Activated CD8-positive, alpha-beta memory T cell treated with anti-CD3 and anti-CD28 coated beads, Interleukin-2, amount 50 U/mL, for 24 hours (primary cell): ENCODE measurements at regions not wholly inside any gene's neighbourhood (a gene's known extent, or its start where the extent isn't known, plus 50 kb on each side); places are given as distances from the start of the nearest gene placed in this dataset.
"Not testable (repeated sequence)": the region's sequence is repeated elsewhere in the genome, so short reads cannot be mapped to it uniquely, and the experiment has no call there.

Experiments used
- DNase-seq: peaks from one replicate; pipeline ENCODE4 v3.0.0-alpha.2; 2020; ENCODE audit errors: extremely low read depth

DNA sequence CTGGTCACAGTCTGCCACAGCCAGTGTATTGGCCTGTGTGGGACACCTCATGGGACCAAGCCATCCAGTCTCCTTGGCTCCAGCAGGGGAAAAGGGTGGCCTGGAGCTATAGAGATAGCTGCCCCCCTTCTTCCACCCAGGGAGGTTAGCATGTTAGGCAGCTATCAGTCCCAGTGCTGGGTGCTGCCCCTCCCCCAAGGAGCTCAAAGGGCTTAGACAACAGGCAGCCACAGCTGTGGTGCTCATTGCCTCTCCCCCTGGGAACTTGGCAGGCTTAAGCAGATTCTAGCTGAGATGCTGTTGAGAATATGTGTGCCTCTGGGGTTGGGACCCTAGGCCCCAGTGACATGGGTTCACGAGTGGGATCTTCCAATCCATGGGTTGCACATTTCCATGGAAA lies 226.0 kb upstream of the PTGER4 start:
- DNase-seq = no peak

DNA sequence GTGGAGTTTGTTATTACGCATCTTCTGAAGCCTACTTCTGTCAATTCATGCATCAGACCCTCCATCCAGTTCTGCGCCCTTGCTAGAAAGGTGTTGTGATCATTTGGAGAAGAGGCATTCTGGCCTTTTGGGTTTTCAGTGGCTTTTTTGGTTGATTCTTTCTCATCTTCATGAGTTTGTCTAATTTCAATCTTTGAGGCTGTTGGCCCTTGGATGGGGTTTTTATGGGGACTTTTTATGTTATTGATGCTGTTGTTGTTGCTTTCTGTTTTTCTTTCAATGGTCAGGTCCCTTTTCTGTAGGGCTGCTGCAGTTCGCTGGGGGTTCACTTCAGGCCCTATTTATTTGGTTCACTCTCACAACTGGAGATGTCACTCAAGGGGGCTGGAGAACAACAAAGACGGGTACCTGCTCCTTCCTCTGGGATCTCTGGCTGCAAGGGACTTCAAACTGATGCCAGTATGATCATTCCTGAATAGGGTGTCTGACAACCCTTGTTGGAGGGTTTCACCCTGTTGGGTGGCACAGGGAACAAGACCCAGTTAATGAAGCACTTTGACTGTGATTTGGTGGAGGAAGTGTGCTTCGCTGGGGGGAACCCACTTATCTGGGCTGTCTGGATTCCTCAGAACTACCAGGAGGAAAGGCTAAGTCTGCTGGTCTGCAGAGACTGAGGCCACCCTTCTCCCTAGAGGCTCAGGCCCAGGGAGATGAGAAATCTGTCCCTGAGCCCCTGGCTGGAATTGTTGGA lies 226.7 kb upstream of the PTGER4 start:
- DNase-seq = no peak

DNA sequence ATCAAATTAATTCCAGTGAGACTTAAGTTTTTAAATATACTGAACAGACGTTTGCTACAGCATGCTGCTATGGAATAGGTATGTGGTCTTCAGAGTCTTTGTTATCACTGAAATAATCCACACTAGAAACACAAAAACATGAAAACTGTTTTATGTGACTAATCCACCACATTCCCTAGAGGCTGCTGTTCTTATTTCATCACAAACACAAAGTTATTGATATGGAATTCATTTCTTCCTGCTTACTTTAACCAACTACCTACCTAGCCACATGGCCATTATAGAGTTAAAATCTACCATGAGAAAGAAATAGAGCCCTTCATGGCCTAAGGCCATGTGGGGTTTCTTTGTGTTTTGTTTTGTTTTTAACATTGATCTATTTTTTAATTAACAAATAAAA lies 232.3 kb upstream of the PTGER4 start:
- no peak for DNase-seq

DNA sequence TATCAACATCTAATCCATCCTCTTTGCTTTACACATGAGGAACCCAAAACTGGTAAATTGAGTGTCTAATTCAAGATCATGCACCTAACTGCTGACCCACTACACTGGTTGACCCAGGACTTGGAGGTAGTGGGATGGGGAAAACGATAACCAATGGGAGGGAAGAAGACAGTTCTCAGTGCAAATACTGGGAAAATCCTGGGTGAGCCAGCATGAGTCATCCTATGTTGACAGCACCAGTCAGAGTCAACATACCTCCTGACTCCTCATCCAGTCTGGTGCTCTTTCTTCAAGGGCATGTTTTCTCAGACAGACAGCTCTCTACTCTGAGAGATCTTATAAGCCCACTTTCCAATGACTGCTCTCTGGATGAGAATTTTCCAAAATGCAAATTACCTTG lies 232.8 kb upstream of the PTGER4 start:
- no peak for DNase-seq

DNA sequence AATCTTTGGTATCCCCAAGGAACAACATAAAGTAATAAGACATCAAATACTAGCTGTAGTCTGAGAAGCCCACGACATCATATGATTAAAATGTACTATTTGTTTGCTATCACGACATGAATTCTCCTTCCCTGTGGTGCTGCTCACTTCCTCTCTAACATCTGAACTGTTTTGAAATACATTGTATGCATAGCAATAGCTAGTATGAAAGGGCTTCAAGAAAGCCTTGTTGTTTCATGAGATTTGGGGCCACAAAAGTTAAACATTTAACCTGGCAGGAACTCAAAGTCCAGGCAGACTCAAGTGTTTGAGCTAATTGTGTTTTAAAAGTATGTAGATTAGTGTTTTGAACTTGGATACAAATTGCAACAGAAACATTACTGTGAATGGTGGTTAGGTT lies 237.4 kb upstream of the PTGER4 start:
- DNase-seq = no peak

DNA sequence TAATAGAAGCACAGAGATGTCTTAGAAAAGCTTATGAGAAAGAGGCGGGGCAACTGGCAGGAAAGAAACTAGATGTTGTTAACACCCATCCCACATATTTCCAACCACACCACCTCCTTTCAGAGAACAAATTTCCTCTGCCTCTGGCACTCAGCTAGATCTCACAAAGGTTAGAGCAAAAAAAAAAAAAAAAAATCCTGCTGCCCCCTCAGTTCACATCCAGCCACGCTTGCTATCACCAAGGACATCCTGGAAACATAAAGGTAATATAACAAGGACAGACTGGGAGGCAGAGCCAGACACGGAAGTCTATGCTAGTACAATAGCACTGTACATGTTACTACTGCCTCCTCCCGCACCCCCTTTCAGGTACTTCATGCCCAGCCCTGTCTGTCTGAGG lies 238.0 kb upstream of the PTGER4 start:
- DNase-seq = no peak

DNA sequence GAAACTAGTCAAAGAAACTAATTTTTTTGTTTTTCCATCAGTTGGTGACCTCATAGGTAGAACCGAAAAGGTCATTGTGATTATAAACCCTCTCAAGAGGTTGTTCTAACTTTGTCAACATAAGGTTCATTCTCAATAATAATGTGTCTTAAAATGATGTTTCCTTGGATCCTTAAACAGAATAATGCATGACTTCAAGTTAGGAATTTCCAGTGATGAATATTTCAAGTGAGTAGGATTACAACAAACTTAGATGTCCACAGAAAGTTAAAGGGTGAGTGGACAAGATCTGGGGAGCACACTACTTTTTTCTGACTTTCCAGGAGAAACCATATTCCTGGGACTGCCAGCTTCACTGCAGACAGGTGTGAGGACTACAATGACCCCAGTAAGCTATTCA lies 239.0 kb upstream of the PTGER4 start:
- DNase-seq = no peak

DNA sequence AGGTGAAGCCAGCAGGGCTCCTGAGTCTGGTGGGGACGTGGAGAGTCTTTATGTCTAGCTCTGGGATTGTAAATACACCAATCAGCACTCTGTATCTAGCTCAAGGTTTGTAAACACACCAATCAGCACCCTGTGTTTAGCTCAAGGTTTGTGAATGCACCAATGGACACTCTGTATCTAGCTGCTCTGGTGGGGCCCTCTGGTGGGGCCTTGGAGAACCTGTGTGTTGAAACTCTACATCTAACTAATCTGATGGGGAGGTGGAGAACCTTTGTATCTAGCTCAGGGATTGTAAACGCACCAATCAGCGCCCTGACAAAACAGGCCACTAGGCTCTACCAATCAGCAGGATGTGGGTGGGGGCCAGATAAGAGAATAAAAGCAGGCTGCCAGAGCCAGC lies 240.6 kb upstream of the PTGER4 start:
- DNase-seq = not testable (repeated sequence)

DNA sequence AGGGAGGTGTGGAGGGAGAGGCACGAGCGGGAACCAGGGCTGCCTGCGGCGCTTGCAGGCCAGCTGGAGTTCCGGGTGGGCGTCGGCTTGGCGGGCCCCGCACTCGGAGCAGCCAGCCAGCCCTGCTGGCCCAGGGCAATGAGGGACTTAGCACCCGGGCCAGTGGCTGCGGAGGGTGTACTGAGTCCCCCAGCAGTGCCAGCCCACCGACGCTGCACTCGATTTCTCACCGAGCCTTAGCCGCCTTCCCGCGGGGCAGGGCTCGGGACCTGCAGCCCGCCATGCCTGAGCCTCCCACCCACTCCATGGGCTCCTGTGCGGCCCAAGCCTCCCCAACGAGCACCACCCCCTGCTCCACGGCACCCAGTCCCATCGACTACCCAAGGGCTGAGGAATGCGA lies 241.1 kb upstream of the PTGER4 start:
- DNase-seq = not testable (repeated sequence)

DNA sequence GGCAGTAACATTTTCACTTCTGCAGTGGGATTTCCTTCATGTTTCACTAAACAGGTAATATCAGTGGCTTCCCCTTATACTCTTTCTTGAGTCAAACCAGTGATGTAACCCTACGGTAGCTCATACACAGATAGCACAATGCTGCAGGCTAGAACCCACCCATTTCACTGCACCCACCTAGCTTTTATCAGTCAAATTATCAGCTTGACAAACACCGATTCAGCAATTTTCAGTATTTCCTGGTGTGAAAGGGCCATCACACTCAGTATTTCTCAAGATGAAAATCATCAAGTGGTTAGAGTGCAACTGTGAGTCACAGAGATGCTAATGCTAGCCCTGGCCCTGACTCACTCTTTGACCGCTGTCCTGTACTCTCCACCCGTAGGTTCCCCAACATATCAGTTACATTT lies 242.3 kb upstream of the PTGER4 start:
- no peak for DNase-seq

DNA sequence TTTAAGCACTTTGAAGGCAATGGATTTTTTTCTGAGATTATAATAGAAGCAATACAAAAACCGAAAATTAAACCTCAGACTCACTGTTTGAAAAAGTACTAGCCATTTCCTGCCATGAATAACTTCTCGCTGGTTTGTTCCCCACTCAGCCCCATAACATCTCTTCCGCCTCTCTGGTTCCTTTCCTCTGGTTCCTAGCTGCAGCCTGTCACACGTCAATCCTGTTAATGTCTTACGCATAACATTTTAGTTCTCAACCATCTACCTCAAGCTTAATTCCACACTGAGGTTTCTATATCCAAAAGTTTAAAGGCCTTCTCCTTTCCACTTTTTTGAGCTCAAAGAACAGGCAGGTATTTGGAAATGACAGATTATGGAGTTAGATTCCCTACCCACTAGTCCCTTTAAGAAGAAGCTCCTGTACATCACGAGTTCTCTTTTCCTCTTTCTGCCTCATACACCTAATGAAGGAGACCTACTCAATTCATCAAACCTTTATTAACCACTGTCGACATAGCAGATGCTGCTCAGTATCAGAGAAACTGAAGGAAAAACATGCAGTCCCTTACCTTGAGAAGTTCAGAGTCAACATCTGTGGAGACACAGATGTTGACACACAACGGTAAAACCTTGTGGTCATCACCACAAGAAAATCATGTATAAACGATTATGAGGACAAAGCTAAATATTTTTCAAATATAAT lies 243.0 kb upstream of the PTGER4 start:
- no peak for DNase-seq

DNA sequence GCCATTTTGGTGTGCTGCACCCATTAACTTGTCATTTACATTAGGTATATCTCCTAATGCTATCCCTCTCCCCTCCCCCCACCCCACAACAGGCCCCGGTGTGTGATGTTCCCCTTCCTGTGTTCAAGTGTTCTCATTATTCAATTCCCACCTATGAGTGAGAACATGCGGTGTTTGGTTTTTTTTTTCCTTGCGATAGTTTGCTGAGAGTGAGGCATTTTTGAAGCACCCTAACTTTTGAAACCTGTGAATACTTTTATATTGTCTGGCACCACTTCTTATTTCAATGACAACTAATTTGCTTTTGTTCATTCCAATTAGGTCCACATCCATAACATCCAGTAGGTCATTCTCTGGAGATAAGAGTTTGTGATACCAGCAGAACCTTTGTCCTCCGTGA lies 244.0 kb upstream of the PTGER4 start:
- not testable (repeated sequence) for DNase-seq

DNA sequence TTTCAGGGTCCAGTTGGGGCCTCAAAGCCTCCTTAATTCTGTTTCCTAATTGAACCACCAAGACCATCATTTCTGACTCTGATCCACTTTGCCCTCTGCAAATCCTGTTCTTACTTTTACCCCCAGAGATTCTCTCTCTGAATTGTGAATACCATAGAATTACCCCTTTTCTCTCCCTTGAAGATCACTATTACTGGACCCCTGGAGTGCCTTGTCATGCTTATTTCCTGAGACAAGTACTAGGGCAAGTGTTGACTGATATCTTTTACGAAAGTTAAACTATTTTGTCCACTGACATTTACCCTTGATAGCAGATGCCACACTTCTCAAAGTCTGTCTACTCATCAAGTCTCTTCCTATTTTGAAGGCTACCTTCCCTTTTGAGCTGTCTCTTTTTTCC lies 246.9 kb upstream of the PTGER4 start:
- DNase-seq = no peak

DNA sequence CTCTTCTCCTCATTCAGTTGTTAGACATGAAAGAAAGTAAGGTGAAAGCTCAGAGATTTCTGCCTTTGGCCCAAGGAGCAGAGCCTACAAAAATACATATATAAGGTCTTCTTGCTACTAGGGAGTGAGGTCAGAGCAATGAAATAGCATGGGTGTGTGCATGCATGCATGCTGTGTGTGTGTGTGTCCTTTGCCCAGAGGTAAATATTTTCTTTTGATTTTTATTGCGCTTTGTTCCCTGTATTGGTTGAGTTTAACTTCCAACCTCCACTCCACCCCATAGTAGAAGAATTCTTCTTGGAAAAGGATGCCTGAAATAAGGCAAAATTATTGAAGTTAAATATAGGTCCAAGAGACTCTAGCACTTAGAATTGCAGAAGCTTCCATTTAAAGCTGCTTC lies 248.0 kb upstream of the PTGER4 start:
- DNase-seq = no peak

DNA sequence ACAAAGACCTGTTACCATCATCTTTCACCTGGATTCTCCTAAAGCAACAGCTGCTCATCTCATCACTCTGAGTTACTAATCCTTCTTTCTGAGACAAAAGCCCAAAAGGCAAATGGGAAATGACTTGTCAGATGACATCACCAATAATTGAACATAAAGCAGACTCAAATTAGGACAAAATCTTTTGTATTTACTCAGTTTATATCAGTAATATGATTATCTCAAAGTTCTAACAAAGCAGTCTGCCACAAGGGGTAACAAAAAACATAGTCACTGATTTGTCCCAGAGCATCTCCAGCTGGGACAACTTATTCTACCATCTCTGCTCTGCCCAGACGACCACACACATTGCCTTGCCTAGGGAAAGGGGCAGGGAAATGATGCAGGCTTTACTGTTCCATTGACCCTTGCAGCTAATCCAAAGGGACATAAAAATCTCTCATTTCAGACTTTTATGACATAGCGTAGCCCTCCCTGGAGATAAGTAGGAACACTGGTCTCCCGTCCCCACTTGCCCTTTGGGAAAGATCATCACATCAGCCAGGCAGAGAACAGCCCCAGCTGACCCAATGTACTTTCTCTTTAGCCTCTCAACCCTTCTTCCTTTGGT lies 249.5 kb upstream of the PTGER4 start:
- DNase-seq = no peak

DNA sequence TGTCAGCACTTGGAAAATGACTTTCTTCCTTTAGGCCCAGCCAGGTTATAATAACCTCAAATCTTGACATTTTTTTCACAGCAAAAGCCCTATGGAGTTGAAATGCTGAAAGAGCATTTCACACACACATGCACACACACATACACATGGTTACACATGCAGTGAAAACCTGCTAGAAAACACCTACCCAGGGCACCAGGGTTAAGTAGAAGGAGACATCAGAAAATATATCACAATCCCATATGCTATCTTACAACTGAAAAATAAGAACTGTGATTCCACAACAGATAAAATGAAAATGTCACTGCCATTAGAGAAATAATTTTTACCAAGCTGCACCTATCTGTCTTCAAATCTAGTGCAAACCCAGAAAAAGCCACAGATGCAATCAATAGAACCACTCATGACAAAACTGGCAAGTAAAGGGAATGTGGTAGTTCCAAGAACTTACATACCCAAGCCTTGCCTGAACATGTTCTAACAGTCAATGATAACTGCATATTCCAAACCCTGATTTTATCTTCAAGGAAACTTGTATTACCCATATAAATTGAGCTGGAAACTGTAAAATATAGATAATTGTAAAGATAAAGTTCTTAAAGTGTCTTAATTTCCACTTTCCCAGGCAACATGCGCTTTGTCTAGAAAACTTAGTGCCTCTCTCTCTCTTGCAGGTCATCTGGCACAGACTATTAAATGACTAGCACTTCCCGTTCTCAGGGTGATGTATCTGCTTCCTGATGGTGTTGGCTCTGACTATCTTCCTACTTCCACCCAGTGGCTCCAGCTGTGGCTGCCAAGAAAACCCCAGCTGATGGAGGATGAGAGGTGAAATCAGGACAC lies 250.2 kb upstream of the PTGER4 start:
- no peak for DNase-seq

DNA sequence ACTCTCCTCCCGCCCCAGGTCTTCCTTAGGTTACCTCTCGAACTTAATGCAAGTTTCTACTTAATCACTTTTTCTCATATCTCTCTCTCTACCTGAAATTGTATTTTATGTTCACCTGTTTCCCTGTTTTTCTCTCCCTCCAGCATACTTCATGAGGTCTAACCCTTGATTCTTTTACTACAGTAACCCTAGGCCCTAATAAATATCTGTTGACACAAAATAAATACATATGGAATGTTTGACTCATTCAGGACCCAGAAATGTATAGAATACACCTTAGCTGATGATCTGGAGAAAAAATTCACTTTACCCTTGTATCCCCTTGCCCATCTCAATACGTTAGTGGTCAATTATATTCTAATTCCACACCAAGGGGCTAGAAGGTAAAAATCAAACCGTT lies 250.9 kb upstream of the PTGER4 start:
- no peak for DNase-seq

DNA sequence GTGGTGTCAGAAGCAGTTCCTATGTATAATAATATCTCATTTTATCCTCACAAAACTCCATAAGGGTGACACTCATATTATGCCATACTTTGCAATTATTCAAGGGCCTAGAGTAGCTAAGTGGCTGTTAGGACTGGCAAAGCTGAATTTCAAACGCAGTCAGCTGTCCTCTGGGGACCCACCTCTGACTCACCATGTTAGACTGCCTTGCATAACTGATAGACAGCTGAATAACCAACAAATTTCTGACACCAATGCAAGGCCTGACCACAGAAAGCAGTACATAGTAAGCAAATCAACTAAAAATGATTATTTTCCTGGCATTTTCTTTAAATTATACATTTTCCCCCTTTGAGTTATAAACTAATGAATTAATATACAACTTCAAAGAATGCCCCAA lies 251.6 kb upstream of the PTGER4 start:
- no peak for DNase-seq

DNA sequence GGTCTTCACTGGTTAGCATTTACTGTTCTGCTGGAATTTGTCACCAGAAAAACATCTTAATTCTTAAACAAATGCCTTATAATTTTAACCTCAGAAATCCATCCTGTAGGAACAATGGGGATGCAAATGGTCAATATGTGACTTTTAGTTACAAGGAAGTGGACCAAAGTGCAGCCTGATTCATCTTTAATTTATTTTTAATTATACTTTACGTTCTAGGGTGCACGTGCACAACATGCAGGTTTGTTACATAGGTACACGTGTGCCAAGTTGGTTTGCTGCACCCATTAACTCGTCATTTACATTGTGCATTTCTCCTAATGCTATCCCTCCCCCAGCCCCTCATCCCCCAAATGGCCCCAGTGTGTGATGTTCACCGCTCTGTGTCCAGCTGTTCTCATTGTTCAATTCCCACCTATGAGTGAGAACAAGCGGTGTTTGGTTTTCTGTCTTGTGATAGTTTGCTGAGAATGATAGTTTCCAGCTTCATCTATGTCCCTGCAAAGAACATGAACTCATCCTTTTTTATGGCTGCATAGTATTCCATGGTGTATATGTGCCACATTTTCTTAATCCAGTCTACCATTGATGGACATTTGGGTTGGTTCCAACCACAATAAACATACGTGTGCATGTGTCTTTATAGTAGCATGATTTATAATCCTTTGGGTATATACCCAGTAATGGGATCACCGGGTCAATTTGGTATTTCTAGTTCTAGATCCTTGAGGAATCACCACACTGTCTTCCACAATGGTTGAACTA lies 262.5 kb upstream of the PTGER4 start:
- not testable (repeated sequence) for DNase-seq

DNA sequence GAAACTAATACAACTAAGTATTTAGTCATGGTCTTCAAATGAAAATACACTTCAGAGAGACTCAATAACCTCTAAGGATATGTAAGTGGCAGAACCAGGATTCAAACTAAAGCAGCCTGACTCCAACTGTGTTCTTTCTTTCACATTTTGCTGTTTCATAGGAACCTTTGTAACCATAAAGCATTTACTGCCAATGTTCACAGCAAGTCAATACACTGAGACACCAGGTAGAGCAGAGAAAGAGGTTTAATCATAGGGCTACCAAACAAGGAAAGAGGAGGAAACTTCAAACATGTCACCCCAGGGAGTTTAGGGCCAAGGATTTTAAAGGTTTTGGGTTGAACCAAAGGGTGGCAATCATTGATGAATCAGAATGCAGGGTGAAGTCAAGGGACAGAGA lies 263.1 kb upstream of the PTGER4 start:
- no peak for DNase-seq

DNA sequence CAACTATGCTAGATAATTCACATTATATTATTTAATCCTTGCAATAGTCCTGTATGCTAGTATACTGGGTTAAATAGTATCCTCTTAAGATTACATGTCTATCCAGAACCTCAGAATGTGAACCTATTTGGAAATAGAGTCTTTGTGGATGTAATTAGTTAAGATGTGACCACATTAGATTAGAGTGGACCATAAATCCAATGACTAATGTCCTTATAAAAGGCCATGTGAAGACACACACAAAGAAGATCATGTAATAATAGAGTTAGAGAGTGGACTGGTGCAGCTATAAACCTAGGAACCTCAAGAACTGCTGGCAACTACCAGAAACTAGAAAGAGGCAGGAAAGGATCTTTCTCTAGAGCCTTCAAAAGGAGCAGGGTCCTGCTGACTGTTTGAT lies 263.6 kb upstream of the PTGER4 start:
- no peak for DNase-seq

DNA sequence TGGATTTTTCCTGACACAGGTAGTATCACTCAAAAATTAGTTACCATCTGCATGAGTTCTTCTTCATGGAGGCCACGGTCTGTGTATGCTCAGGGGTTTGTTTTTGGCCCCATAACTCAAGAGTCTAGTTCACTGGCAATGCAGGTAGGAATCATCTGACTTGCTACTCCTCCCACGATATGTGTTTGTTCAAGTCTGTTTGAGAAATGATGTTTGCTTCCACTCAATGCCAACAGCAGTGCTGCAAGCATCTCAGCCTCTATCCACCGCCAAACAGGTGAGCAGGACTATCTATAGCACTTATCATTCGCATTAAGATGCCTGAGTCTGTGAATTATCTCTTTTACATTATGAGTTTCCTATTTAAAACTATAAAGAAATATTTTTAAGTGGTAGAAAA lies 264.8 kb upstream of the PTGER4 start:
- no peak for DNase-seq
